OCI-LY7 (cell line): ENCODE measurements at regions not wholly inside any gene's neighbourhood (a gene's known extent, or its start where the extent isn't known, plus 50 kb on each side); places are given as distances from the start of the nearest gene placed in this dataset.

Experiments used
- BruUV-seq: library from RNA; stranded (reverse); fragments of 400-500 nt; replicated peaks from 2 replicates; lab custom pipeline; 2021; lab: Mats Ljungman, UMichigan
- CTCF ChIA-PET: fragments of 300-600 bp; sonication (Branson Sonifier 250); formaldehyde crosslinking; loops from one replicate; lab custom pipeline; 2022; ENCODE audit warnings: antibody characterized with exemption; ENCODE audit not compliant: unreplicated experiment; lab: Charles Lee
- POLR2A ChIA-PET: fragments of 300-600 bp; sonication (Branson Sonifier 250); formaldehyde crosslinking; loops from one replicate; lab custom pipeline; 2022; ENCODE audit warnings: antibody characterized with exemption; lab: Charles Lee
- DNase-seq: peaks from one replicate; pipeline ENCODE4 v3.0.0-alpha.2; 2015; ENCODE audit warnings: low spot score
- H2AFZ ChIP-seq: fragments of 200-600 bp; sonication (generic), shearing (Covaris generic); 2 replicates; pipeline ENCODE4 v1.6.1; 2014; ENCODE audit warnings: mild to moderate bottlenecking, antibody characterized with exemption, low read length, moderate library complexity
- H3K27ac ChIP-seq: fragments of 200-600 bp; sonication (generic); 2 replicates; pipeline ENCODE4 v1.5.1; 2014; ENCODE audit warnings: mixed run types, low read depth, mild to moderate bottlenecking, moderate library complexity, low read length, inconsistent platforms; ENCODE audit not compliant: poor library complexity, severe bottlenecking
- H3K36me3 ChIP-seq: fragments of 200-600 bp; sonication (generic); 2 replicates; pipeline ENCODE4 v1.6.1; 2014; ENCODE audit warnings: mild to moderate bottlenecking, antibody characterized with exemption, low read length, moderate library complexity, mixed read lengths; ENCODE audit not compliant: insufficient read depth
- H3K4me1 ChIP-seq: fragments of 200-600 bp; sonication (generic); 2 replicates; pipeline ENCODE4 v1.5.1; 2014; ENCODE audit warnings: mild to moderate bottlenecking, low read length; ENCODE audit not compliant: insufficient read depth, poor library complexity, severe bottlenecking
- H3K4me2 ChIP-seq: fragments of 200-600 bp; sonication (generic); 2 replicates; pipeline ENCODE4 v1.6.1; 2014; ENCODE audit warnings: mild to moderate bottlenecking, low read length
- H3K4me3 ChIP-seq: fragments of 200-600 bp; sonication (generic); 2 replicates; pipeline ENCODE4 v1.5.1; 2014; ENCODE audit warnings: mild to moderate bottlenecking, low read depth, low read length; ENCODE audit not compliant: poor library complexity, severe bottlenecking
- H3K79me2 ChIP-seq: fragments of 200-600 bp; sonication (generic); 2 replicates; pipeline ENCODE4 v1.6.1; 2016; ENCODE audit warnings: low read depth, mild to moderate bottlenecking, low read length, moderate library complexity, mixed read lengths; ENCODE audit not compliant: insufficient read depth
- H3K9me2 ChIP-seq: fragments of 200-600 bp; sonication (generic); 2 replicates; pipeline ENCODE4 v1.6.1; 2016; ENCODE audit warnings: mild to moderate bottlenecking, low read length, mixed read lengths; ENCODE audit not compliant: insufficient read depth
- H3K9me3 ChIP-seq: fragments of 200-600 bp; sonication (generic); 2 replicates; pipeline ENCODE4 v1.6.1; 2014; ENCODE audit warnings: mild to moderate bottlenecking, mixed run types, low read length, mixed read lengths
- H4K20me1 ChIP-seq: fragments of 200-600 bp; sonication (generic); 2 replicates; pipeline ENCODE4 v1.6.1; 2014; ENCODE audit warnings: mild to moderate bottlenecking, antibody characterized with exemption, low read length, moderate library complexity, mixed read lengths; ENCODE audit not compliant: insufficient read depth
- EZH2phosphoT487 ChIP-seq: fragments of 200-600 bp; sonication (generic); IDR thresholded peaks from 2 replicates; pipeline ENCODE4 v1.6.1; 2018; ENCODE audit warnings: low read depth, borderline replicate concordance, mild to moderate bottlenecking, mixed run types, antibody characterized with exemption, low read length, moderate library complexity, mixed read lengths
- intact Hi-C: fragments of 100-400 bp; cut with micrococcal nuclease; formaldehyde crosslinking; loops from one replicate; pipeline ENCODE4 v1.10.0; 2022; ENCODE audit not compliant: unreplicated experiment
- TF ChIP-seq, protein P1 (sequence below): fragments of 200-600 bp; sonication (generic); conservative IDR thresholded peaks from 2 replicates; pipeline ENCODE4 v1.5.1; 2014; ENCODE audit warnings: mild to moderate bottlenecking, antibody characterized with exemption, low read length, moderate library complexity, mixed read lengths

DNA sequence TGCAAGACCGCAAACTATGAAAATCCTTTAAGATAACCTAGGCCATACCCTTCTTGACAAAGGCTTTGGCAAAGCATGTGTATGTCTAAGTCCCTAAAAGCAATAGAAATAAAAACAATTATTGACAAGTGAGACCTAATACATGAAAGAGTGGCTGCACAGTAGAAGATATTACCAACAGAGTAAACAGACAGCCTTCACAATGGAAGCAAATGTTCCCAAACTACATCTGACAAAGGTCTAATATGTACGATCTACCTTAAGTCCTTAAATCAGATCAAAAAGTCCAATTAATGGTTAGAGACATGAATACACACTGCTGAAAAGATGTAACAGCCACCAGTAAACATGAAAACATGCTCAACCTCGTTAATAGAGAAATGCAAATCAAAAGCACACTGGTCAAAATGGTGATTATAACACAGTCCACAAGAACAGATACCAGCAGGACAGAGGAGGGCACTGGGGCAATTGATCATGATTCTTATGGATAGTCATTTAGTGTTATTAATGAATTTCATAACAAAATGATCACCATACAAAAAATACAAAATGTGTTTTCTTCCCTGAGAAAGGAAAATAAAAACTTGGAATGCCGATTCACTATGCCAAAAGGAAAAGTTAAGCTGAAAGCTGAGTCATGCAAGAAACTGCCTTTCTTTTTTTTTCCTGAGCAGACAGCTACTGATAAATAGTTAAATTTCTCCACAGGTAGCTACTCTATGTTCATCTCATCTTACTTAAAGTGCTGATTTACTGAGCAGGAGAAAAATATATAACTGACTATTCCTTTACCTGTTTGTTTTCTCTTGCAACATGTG lies 102.6 kb upstream of the VPREB1 start:
- intact Hi-C loops = loop anchor here (1.0 kb wide), 1 partner anchor 11 kb away; no protein-coding TSS in a partner anchor

DNA sequence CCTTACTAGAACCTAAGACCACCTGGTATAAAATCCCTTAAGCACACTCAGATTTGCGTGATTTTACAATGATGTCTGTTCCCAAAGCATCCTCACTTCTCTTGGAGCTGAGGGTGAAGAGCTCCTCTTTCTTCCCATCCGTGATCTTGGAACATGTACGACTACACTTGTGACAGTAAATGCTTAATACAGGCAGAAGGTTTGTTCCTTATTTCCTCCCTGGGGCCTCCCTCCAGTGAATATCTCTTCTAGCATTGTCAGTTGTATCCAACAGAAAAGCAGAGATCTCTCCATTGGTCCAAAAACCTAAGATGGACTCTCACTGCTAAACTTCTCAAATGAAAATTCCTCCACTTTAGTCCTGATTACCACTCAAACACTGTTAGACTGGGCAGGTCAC lies 103.6 kb upstream of the VPREB1 start:
- DNase-seq = no peak
- CTCF ChIA-PET = no interaction called here

More for the DNA sequence above, 102.6 kb upstream of the VPREB1 start:
- BruUV-seq = no TSS peak
- peaks cover 17% of the 10 kb centered on the region; the same call in 1 of the 2 replicates for H3K9me3 ChIP-seq
- no peaks in the 10 kb centered on the region for H3K9me2 ChIP-seq
- no peaks in the 10 kb centered on the region for H3K4me1 ChIP-seq
- no peak for TF ChIP-seq EZH2phosphoT487
- TF ChIP-seq, protein P1, sequence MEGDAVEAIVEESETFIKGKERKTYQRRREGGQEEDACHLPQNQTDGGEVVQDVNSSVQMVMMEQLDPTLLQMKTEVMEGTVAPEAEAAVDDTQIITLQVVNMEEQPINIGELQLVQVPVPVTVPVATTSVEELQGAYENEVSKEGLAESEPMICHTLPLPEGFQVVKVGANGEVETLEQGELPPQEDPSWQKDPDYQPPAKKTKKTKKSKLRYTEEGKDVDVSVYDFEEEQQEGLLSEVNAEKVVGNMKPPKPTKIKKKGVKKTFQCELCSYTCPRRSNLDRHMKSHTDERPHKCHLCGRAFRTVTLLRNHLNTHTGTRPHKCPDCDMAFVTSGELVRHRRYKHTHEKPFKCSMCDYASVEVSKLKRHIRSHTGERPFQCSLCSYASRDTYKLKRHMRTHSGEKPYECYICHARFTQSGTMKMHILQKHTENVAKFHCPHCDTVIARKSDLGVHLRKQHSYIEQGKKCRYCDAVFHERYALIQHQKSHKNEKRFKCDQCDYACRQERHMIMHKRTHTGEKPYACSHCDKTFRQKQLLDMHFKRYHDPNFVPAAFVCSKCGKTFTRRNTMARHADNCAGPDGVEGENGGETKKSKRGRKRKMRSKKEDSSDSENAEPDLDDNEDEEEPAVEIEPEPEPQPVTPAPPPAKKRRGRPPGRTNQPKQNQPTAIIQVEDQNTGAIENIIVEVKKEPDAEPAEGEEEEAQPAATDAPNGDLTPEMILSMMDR = no peak
- CTCF ChIA-PET = no interaction called here
- H2AFZ ChIP-seq = peak overlapping the region; percentile 26; the same call in 1 of the 2 replicates
- H3K4me2 ChIP-seq = no peak overlapping the region
- POLR2A ChIA-PET = interaction anchor here (1.1 kb wide), 1 partner anchor 24 kb away, joined by 3 read pairs; no protein-coding TSS in a partner anchor
- no peak overlapping the region for H3K4me3 ChIP-seq
- DNase-seq = no peak
- no peak overlapping the region for H3K27ac ChIP-seq
- peaks cover 7% of the 10 kb centered on the region; the same call in 1 of the 2 replicates for H3K36me3 ChIP-seq
- H3K79me2 ChIP-seq = no peaks in the 10 kb centered on the region
- H4K20me1 ChIP-seq = no peaks in the 10 kb centered on the region

More for the DNA sequence above, 103.6 kb upstream of the VPREB1 start:
- BruUV-seq = no TSS peak
- no peaks in the 10 kb centered on the region for H4K20me1 ChIP-seq
- H3K36me3 ChIP-seq = peaks cover 7% of the 10 kb centered on the region; the same call in 1 of the 2 replicates
- no peak overlapping the region for H2AFZ ChIP-seq
- H3K4me1 ChIP-seq = no peaks in the 10 kb centered on the region
- intact Hi-C loops = no loop called here
- H3K9me3 ChIP-seq = peaks cover 17% of the 10 kb centered on the region; the same call in 1 of the 2 replicates
- POLR2A ChIA-PET = no interaction called here
- no peaks in the 10 kb centered on the region for H3K79me2 ChIP-seq
- no peak overlapping the region for H3K4me2 ChIP-seq
- H3K4me3 ChIP-seq = no peak overlapping the region
- TF ChIP-seq, protein P1 = no peak
- TF ChIP-seq EZH2phosphoT487 = no peak
- H3K27ac ChIP-seq = no peak overlapping the region
- no peaks in the 10 kb centered on the region for H3K9me2 ChIP-seq
